NCI-H1694 (cell line): ENCODE measurements at regions not wholly inside any gene's neighbourhood (a gene's known extent, or its start where the extent isn't known, plus 50 kb on each side); places are given as distances from the start of the nearest gene placed in this dataset.

Experiments
- DNase-seq: peaks from one replicate; lab custom pipeline; 2025; lab: John Stamatoyannopoulos, UW

DNA sequence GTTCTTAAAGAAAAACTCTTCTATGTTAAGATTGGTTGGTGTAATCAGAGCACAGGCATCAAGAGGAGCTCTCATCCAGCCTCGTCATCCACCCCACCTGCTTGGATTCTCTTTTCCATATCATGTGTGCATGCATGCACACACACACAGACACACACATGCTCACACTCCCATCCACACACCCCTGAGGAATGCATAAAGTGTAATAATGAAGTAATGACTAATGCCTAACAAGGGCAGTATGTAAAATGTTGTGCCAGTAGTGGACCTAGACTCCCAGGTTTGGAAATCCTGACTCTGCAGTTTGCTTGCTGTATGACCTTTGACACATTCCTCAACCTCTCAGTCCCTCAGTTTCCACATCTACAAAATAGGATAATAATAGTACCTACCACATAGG lies 280.0 kb upstream of the ANKRD55 start:
- DNase-seq = no peak

GRCh38 chr5:56512313-56512996 lies 279.3 kb upstream of the ANKRD55 start:
- no peak for DNase-seq

GRCh38 chr5:56511326-56511841 lies 278.3 kb upstream of the ANKRD55 start:
- no peak for DNase-seq

- no peak for DNase-seq
Measured at GRCh38 chr5:56508249-56508648, 275.1 kb upstream of the ANKRD55 start.

- no peak for DNase-seq
Measured at GRCh38 chr5:56507351-56507930, 274.3 kb upstream of the ANKRD55 start.

GRCh38 chr5:56506211-56506965 lies 273.3 kb upstream of the ANKRD55 start:
- no peak for DNase-seq

GRCh38 chr5:56503929-56504328 lies 270.8 kb upstream of the ANKRD55 start:
- DNase-seq = no peak

DNA sequence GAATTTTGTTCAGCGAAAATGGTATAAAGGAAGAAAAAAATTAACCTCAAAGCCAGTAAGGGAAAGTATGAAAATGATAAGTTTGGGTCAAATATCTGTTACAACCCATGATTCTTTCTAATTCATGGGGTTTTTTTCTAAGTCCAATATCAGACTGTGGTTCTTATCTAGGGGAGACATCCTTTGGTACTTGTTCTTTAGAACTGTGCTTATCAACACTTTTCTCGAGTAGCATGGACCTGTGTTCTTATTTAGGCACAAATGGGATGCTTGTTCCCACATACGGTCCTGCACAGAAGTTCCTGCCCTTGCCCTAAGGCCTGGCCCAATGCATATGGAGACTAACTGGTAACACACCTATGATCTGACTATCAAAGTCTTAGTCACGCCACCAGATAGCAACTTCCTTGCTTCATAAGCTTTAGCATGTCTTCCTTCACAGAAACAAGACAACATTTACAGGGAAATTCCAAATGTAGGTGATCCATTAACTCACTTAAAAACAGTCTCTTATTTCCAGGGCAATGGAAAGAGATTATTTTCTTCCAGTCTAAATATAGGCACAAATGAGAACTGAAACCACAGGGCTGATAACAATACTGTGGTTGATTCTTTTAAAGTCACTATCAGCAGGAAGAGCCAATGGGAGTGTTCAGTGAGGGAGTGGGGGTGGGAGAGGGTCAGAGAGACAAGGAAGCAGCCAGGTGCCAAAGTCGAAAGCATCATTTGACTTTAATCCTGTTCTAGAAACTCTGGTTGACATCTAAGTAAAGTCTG lies 268.8 kb upstream of the ANKRD55 start:
- no peak for DNase-seq

- DNase-seq = no peak
Measured at GRCh38 chr5:56499901-56500300, 266.8 kb upstream of the ANKRD55 start.

DNA sequence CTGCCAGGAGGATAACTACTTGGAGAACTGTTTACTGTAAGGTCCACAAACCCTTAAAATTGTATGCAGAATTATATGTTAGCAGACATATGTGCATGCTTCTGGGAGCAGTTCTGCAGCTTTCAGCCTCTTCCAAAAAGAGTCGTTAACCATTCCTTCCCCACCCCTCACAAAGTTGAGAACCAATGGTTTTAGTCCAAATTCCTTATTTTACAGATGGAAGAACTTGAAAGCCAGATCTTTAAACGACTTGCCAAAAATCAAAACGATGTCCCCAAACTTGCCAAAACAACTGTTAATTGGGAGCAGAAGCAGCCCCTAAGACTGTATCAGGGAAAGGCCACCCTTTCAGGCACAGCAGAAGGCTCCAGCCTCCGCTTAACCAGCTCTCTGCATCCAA lies 266.4 kb upstream of the ANKRD55 start:
- no peak for DNase-seq

- no peak for DNase-seq
Measured at GRCh38 chr5:56498759-56499395, 265.7 kb upstream of the ANKRD55 start.

DNA sequence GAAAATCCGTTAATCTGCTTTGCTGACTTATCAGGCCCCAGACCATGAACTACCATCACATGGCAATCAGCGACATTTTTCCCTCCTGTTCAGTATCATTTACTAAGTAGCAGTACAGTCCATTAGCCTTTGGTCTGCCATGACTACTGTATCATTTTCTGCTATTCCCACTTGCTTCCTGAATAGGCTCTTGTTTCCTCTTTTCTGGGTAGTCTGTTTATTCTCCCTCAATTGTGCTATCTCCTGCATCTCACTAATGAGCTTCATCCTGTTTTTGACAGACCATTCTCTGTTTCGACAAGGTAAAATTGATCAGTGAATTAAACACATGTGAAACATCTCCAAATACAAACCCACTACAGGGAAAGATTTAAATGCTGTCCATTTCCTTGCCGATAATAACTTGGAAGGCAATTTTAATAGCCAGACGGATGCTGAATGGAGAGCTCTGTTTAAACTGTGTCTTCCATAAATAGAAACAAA lies 263.5 kb upstream of the ANKRD55 start:
- no peak for DNase-seq

DNA sequence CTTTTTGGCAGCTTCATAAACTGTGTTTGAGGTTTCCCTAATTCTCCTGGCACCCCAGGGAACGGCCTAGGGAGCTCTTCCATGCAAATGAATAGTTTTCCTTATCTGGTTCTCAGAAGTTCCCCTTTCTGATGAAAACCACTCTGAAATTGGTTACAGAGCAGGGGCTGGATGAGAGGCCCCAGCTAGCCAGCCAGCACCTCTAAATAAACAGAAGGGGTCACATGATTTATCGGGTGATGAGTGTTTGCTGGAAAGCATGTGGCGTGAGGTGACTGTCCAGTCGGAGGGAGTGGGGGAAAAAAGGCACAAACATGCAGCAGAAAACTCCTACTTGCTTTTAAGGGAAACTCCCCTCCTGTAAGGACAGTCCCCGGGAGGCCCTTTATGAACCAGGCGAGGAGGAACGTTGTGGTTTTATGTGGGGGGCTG lies 261.2 kb upstream of the ANKRD55 start:
- DNase-seq = no peak

DNA sequence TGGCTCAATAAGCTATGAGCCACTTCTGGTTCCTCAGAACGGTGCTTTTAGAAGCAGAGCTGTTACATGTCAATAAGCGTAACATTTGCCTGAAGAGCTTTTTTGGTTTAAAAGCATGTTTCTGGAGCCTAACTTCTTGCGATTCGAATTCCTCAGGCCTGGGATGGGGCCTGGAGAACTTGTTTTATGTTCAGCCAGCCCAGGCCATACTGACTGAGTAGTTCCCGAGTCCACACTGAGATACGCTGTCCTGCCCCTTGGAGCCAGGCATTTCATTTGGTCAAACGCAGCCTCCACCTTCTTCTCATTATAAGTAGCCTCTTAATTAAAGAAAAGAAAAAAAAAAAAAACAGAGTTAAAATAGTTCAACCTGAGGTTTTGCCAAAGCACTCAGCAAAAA lies 260.6 kb upstream of the ANKRD55 start:
- DNase-seq = no peak

- no peak for DNase-seq
Measured at GRCh38 chr5:56493308-56493707, 260.2 kb upstream of the ANKRD55 start.

GRCh38 chr5:56492812-56493211 lies 259.7 kb upstream of the ANKRD55 start:
- no peak for DNase-seq

DNA sequence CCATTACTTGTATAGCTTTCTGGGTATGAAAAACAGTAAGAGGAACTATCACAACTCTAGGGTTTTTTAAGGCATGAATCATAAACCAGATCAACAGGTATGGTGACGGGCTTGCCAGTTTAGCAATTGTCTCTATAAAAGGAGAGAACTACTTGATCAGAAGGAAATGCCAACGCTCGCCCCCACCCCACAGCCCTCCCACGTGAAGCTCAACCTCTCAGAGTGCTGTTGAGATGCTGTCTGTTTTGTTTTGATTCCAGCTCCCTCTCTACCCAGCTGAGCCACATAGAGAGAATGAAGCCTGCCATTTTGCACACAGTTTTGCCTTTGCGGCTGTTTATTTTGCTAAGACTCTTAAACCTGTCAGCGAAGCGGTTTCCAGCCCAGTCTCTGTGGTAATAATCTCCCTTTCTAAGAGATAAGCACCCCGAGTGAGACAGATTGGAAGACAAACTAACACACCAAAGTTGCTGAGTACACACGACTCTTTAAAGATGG lies 257.9 kb upstream of the ANKRD55 start:
- no peak for DNase-seq

DNA sequence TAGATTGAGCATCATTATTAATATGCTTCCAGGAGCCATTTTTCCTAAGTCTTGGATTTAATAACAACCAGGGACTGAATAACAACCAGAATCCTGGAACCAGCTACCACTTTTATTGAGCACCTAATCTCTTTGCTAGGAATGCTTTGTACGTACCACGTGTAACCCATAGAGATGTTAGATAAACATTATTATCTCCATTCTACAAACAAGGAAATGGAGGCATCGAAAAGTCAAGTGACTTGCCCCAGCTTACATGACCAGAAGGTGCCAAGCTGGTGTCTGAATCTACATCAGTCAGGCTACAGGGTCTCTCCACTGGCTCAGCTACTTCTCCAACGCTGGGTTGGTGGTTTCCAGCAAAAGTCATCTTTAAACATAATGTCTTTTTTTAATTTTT lies 256.1 kb upstream of the ANKRD55 start:
- DNase-seq = no peak

- DNase-seq = no peak
Measured at GRCh38 chr5:56487528-56488115, 254.5 kb upstream of the ANKRD55 start.

DNA sequence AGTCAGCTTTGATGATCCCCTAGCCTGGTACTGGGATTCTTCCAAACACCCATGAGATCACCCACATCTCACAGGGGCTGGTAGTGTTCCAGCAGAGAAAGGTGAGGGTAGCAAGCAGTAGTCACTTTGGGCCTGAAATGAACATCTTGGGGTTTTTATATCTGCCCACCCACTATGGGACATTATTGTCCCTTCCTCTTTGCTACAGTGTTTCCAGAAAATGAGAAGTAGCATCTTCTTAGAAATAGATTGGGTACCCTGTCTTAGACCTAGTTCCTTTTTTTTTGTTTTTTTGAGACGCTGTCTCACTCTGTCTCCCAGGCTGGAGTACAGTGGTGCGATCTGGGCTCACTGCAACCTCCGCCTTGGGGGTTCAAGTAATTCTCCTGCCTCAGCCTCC lies 249.2 kb upstream of the ANKRD55 start:
- no peak for DNase-seq
